HepG2 (cell line): ENCODE measurements at regions not wholly inside any gene's neighbourhood (a gene's known extent, or its start where the extent isn't known, plus 50 kb on each side); places are given as distances from the start of the nearest gene placed in this dataset.
A peak's percentile ranks its signal among the peaks of the same experiment; 100 is the strongest.

Experiments used
- ATAC-seq: fragments of 200-7000 bp; cut with Tn5 transposase; 3 replicates; pipeline ENCODE4 v1.9.1; 2020; ENCODE audit warnings: mild to moderate bottlenecking, moderate library complexity
- BruUV-seq: library from RNA; stranded (reverse); fragments of 400-500 nt; replicated peaks from 2 replicates; lab custom pipeline; 2021; lab: Mats Ljungman, UMichigan
- CTCF ChIA-PET: fragments of 300-600 bp; formaldehyde crosslinking; extraction: SDS; loops from one replicate; lab custom pipeline; 2021; ENCODE audit warnings: low total read pairs, inconsistent platforms, low intra/inter-chr PET ratio; lab: Yijun Ruan, JAX
- POLR2A ChIA-PET: fragments of 350-600 bp; sonication (Branson Sonifier 250); formaldehyde crosslinking; loops from one replicate; lab custom pipeline; 2020; ENCODE audit warnings: antibody characterized with exemption, inconsistent platforms; lab: Yijun Ruan, JAX
- DNase-seq: peaks from one replicate; pipeline ENCODE4 v3.0.0-alpha.2; 2015; ENCODE audit warnings: low spot score
- FAIRE-seq: peaks from 3 replicates; lab custom pipeline; 2011; peaks lifted over from hg19 to GRCh38; lab: Jason Lieb, UNC
- H2AFZ ChIP-seq: one replicate; pipeline ENCODE4 v1.6.1; 2011; ENCODE audit warnings: low read length, inconsistent platforms
- H3K27ac ChIP-seq: fragments of 300-600 bp; 3 replicates; pipeline ENCODE4 v1.8.0; 2011; ENCODE audit warnings: mixed run types, mild to moderate bottlenecking, mixed read lengths, low read length, inconsistent platforms; ENCODE audit not compliant: insufficient read depth; ENCODE audit errors: extremely low read length
- H3K27me3 ChIP-seq, 2 experiments: fragments of 200-600 bp in 1 of 2; 2 replicates in 1 of 2; 3 replicates in 1 of 2; pipeline versions ENCODE4 v1.6.0 to v1.8.0; 2011; ENCODE audit warnings: low read length in 2 of 2, mild to moderate bottlenecking in 2 of 2, moderate library complexity in 2 of 2, inconsistent platforms in 1 of 2; ENCODE audit not compliant: insufficient read depth in 2 of 2, control insufficient read depth in 1 of 2
- H3K36me3 ChIP-seq, 2 experiments: fragments of 200-600 bp in 1 of 2; replicated peaks in 1 of 2; 2 replicates in 1 of 2; 3 replicates in 1 of 2; pipeline versions ENCODE4 v1.5.1 to v1.8.0; 2011; ENCODE audit warnings: low read length in 2 of 2, inconsistent platforms in 1 of 2; ENCODE audit not compliant: insufficient read depth in 2 of 2, control insufficient read depth in 1 of 2
- H3K4me1 ChIP-seq: 2 replicates; pipeline ENCODE4 v1.5.1; 2012; ENCODE audit warnings: low read length, inconsistent platforms; ENCODE audit not compliant: insufficient read depth
- H3K4me2 ChIP-seq: 2 replicates; pipeline ENCODE4 v1.6.0; 2011; ENCODE audit warnings: low read depth, low read length, inconsistent platforms
- H3K4me3 ChIP-seq, 3 experiments: fragments of 200-600 bp in 1 of 3; sonication (generic), shearing (Covaris generic) in 1 of 3; replicated peaks in 1 of 3; 2 replicates each; pipeline ENCODE4 v1.5.1; 2011 to 2016; ENCODE audit warnings: low read length in 3 of 3, inconsistent platforms in 2 of 3, low read depth in 2 of 3, mild to moderate bottlenecking in 2 of 3, control low read depth in 1 of 3, mixed read lengths in 1 of 3; ENCODE audit not compliant: insufficient read depth in 1 of 3
- H3K79me2 ChIP-seq: one replicate; pipeline ENCODE4 v1.6.1; 2011; ENCODE audit warnings: low read length, inconsistent platforms; ENCODE audit not compliant: insufficient read depth
- H3K9ac ChIP-seq: 2 replicates; pipeline ENCODE4 v1.6.0; 2011; ENCODE audit warnings: mild to moderate bottlenecking, low read depth, low read length, inconsistent platforms; ENCODE audit not compliant: insufficient read depth
- H3K9me3 ChIP-seq: 2 replicates; pipeline ENCODE4 v1.5.1; 2012; ENCODE audit warnings: mild to moderate bottlenecking, low read length
- H4K20me1 ChIP-seq: 2 replicates; pipeline ENCODE4 v1.6.0; 2011; ENCODE audit warnings: inconsistent platforms, mild to moderate bottlenecking, low read length, moderate library complexity; ENCODE audit not compliant: insufficient read depth
- GPN1 ChIP-seq: sonication (generic); formaldehyde crosslinking; IDR thresholded peaks from 2 replicates; pipeline ENCODE4 v1.5.1; 2020; ENCODE audit warnings: missing genetic modification reagents, borderline replicate concordance
- ISX ChIP-seq: sonication (generic); formaldehyde crosslinking; conservative IDR thresholded peaks from 2 replicates; pipeline ENCODE4 v1.5.0; 2020; ENCODE audit warnings: missing genetic modification reagents
- MBNL3 ChIP-seq: fragments of 250-450 bp; sonication (Bioruptor Pico); conservative IDR thresholded peaks from 2 replicates; pipeline ENCODE4 v1.8.0; 2022; ENCODE audit warnings: mild to moderate bottlenecking, inconsistent platforms
- RAD21 ChIP-seq: fragments of 450-650 bp; formaldehyde crosslinking; IDR thresholded peaks from 2 replicates; pipeline ENCODE4 v1.5.0; 2020; ENCODE audit warnings: mild to moderate bottlenecking
- SMC3 ChIP-seq: IDR thresholded peaks from 2 replicates; pipeline ENCODE4 v1.6.1; 2011; ENCODE audit warnings: low read length, improper control_type of control experiment
- STAG1 ChIP-seq: sonication (generic); formaldehyde crosslinking; IDR thresholded peaks from 2 replicates; pipeline ENCODE4 v1.4.0; 2020; ENCODE audit warnings: missing genetic modification reagents
- ZBTB7B ChIP-seq: sonication (generic); formaldehyde crosslinking; IDR thresholded peaks from 2 replicates; pipeline ENCODE4 v1.4.0; 2020; ENCODE audit warnings: missing genetic modification reagents
- ZFYVE20 ChIP-seq: sonication (generic); formaldehyde crosslinking; IDR thresholded peaks from 2 replicates; pipeline ENCODE4 v1.8.0; 2023; ENCODE audit warnings: low read depth, mild to moderate bottlenecking, moderate library complexity, missing genetic modification reagents, borderline replicate concordance
- ZNF260 ChIP-seq: sonication (generic); formaldehyde crosslinking; IDR thresholded peaks from 2 replicates; pipeline ENCODE4 v1.4.0; 2020; ENCODE audit warnings: missing genetic modification reagents, low read depth, mild to moderate bottlenecking, borderline replicate concordance
- ZNF264 ChIP-seq: sonication (generic); formaldehyde crosslinking; IDR thresholded peaks from 2 replicates; pipeline ENCODE4 v1.4.0; 2020; ENCODE audit warnings: missing genetic modification reagents
- ZNF317 ChIP-seq: sonication (generic); formaldehyde crosslinking; IDR thresholded peaks from 2 replicates; pipeline ENCODE4 v1.5.0; 2020; ENCODE audit warnings: mild to moderate bottlenecking, missing genetic modification reagents
- ZNF337 ChIP-seq: sonication (generic); formaldehyde crosslinking; IDR thresholded peaks from 2 replicates; pipeline ENCODE4 v1.5.1; 2020; ENCODE audit warnings: missing genetic modification reagents, low read depth, mild to moderate bottlenecking, borderline replicate concordance
- WGBS: methylation state at CpG from one replicate; pipeline ENCODE4 v1.1.6; 2017; ENCODE audit warnings: low lambda C conversion rate; 5-methylcytosine and 5-hydroxymethylcytosine counted together
- in situ Hi-C: cut with HindIII; loops from 2 replicates; pipeline ENCODE4 v1.10.0; 2017; ENCODE audit warnings: low pct_unique_long_range_greater_than_20kb; ENCODE audit not compliant: extremely low pct_ligation_motif_present
- intact Hi-C: fragments of 100-400 bp; cut with micrococcal nuclease; formaldehyde crosslinking; loops from one replicate; pipeline ENCODE4 v1.10.0; 2022; ENCODE audit not compliant: unreplicated experiment
- TF ChIP-seq, protein P1 (sequence below): sonication (generic); formaldehyde crosslinking; IDR thresholded peaks from 2 replicates; pipeline ENCODE4 v1.8.1; 2023; ENCODE audit warnings: mild to moderate bottlenecking, moderate library complexity, missing genetic modification reagents
- TF ChIP-seq, protein P2 (sequence below): conservative IDR thresholded peaks from 2 replicates; pipeline ENCODE4 v1.6.1; 2018; ENCODE audit warnings: missing genetic modification reagents
- TF ChIP-seq, protein P3 (sequence below): sonication (generic); formaldehyde crosslinking; IDR thresholded peaks from 2 replicates; pipeline ENCODE4 v1.5.0; 2020; ENCODE audit warnings: mild to moderate bottlenecking, missing genetic modification reagents, moderate library complexity

DNA sequence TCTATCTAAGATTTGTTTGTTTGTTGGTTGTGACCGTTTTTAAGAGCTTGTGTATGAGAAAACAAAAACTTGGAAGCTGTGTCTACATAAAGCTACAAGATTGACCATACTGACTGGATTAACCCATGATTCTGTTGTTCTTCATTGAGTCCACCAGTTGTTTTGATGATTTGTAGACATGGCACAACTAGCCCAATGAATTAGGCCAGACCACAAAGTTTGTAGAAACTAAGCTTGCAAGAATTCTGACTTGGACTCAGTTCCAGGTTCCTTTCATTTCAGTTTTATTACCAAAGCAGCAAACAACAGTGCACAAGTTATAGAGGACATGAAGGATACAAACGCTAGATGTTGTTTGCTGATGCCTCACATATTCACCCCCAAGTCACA is 119.3 kb downstream of the RASGEF1B start (continued):
- TF ChIP-seq, protein P1, sequence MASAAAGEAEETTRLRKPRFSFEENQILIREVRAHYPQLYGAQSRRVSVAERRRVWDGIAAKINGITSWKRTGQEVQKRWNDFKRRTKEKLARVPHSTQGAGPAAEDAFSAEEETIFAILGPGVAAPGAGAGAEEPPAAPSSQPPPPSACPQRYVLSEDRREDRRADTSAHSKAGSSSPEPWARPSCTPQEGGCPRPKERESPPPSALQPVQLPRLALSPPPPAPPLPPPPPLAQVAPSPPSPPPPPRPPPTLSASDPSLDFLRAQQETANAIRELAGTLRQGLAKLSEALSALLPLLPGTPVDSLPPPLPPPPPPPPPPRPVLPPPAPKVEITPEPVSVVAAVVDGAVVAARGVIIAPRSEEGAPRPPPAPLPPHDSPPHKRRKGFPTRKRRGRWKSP (CRISPR knock-in tag) = no peak
- TF ChIP-seq ZNF317 (CRISPR knock-in tag) (no peak), ZFYVE20 (CRISPR knock-in tag) (no peak), GPN1 (CRISPR knock-in tag) (no peak), ZNF337 (CRISPR knock-in tag) (no peak), MBNL3 (CRISPR knock-in tag) (no peak), ISX (CRISPR knock-in tag) (no peak)

- WGBS = 29% methylated on average over 11 of the region's 11 CpGs
- intact Hi-C loops (loop anchor here (1.0 kb wide), 1 partner anchor 283 kb away; no protein-coding TSS in a partner anchor), in situ Hi-C loops (loop anchor here (10.0 kb wide), 1 partner anchor 277 kb away; no protein-coding TSS in a partner anchor)
- no peak overlapping the region for H2AFZ ChIP-seq
- BruUV-seq = no TSS peak
- H3K27ac ChIP-seq = no peak overlapping the region
- ChIA-PET POLR2A (no interaction called here), CTCF (interaction anchor here (0.9 to 3.8 kb wide), 2 partner anchors 280 to 282 kb away, joined by 4 to 21 read pairs; no protein-coding TSS in a partner anchor)
- peak; percentile 42 for DNase-seq
- peak; percentile 79 for FAIRE-seq
- no peaks in the 10 kb centered on the region for H3K36me3 ChIP-seq
- no peak overlapping the region for H3K4me2 ChIP-seq
- no peaks in the 10 kb centered on the region for H3K79me2 ChIP-seq
- H3K9ac ChIP-seq = no peak overlapping the region
- H3K9me3 ChIP-seq = no peaks in the 10 kb centered on the region
- ATAC-seq = peak; percentile 89
- H3K4me1 ChIP-seq = no peaks in the 10 kb centered on the region
- H3K4me3 ChIP-seq = no peak overlapping the region
- no peaks in the 10 kb centered on the region for H4K20me1 ChIP-seq
- no peaks in the 10 kb centered on the region for H3K27me3 ChIP-seq
- TF ChIP-seq SMC3 = peak; percentile 47; the same call in 1 of the 2 replicates
- TF ChIP-seq RAD21 (CRISPR knock-in tag) = 0 out of 2 replicates have a peak, but pooled peaks have one; percentile 28
- TF ChIP-seq, protein P2, sequence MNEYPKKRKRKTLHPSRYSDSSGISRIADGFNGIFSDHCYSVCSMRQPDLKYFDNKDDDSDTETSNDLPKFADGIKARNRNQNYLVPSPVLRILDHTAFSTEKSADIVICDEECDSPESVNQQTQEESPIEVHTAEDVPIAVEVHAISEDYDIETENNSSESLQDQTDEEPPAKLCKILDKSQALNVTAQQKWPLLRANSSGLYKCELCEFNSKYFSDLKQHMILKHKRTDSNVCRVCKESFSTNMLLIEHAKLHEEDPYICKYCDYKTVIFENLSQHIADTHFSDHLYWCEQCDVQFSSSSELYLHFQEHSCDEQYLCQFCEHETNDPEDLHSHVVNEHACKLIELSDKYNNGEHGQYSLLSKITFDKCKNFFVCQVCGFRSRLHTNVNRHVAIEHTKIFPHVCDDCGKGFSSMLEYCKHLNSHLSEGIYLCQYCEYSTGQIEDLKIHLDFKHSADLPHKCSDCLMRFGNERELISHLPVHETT (CRISPR knock-in tag) = no peak
- TF ChIP-seq ZNF264 (CRISPR knock-in tag) = no peak
- peak; percentile 70 for TF ChIP-seq STAG1 (CRISPR knock-in tag)
- TF ChIP-seq ZBTB7B (CRISPR knock-in tag) = no peak
- TF ChIP-seq ZNF260 (CRISPR knock-in tag) = no peak
- TF ChIP-seq, protein P3, sequence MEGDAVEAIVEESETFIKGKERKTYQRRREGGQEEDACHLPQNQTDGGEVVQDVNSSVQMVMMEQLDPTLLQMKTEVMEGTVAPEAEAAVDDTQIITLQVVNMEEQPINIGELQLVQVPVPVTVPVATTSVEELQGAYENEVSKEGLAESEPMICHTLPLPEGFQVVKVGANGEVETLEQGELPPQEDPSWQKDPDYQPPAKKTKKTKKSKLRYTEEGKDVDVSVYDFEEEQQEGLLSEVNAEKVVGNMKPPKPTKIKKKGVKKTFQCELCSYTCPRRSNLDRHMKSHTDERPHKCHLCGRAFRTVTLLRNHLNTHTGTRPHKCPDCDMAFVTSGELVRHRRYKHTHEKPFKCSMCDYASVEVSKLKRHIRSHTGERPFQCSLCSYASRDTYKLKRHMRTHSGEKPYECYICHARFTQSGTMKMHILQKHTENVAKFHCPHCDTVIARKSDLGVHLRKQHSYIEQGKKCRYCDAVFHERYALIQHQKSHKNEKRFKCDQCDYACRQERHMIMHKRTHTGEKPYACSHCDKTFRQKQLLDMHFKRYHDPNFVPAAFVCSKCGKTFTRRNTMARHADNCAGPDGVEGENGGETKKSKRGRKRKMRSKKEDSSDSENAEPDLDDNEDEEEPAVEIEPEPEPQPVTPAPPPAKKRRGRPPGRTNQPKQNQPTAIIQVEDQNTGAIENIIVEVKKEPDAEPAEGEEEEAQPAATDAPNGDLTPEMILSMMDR (CRISPR knock-in tag) = peak; percentile 83
Observed at GRCh38 chr4:81351654-81352445, 119.9 kb downstream of the RASGEF1B start.
